IMR-90 (cell line): ENCODE measurements at regions not wholly inside any gene's neighbourhood (a gene's known extent, or its start where the extent isn't known, plus 50 kb on each side); places are given as distances from the start of the nearest gene placed in this dataset.

ENCODE experiments used
- ATAC-seq: fragments of 200-7000 bp; cut with Tn5 transposase; 2 replicates; pipeline ENCODE4 v1.9.1; 2020; ENCODE audit warnings: low read depth, mild to moderate bottlenecking, moderate library complexity
- BruUV-seq: library from RNA; stranded (reverse); fragments of 400-500 nt; replicated peaks from 2 replicates; lab custom pipeline; 2021; lab: Mats Ljungman, UMichigan
- CTCF ChIA-PET: fragments of 300-600 bp; formaldehyde crosslinking; extraction: SDS; loops from one replicate; lab custom pipeline; 2021; ENCODE audit warnings: antibody characterized with exemption; lab: Yijun Ruan, JAX
- POLR2A ChIA-PET: fragments of 300-600 bp; sonication (Branson Sonifier 250); formaldehyde crosslinking; loops from one replicate; lab custom pipeline; 2022; ENCODE audit warnings: antibody characterized with exemption; ENCODE audit not compliant: unreplicated experiment; lab: Charles Lee
- DNase-seq: peaks from one replicate; pipeline ENCODE4 v3.0.0; 2013
- H2AFZ ChIP-seq: replicated peaks from 2 replicates; pipeline ENCODE3; 2013; ENCODE audit warnings: low read length, mild to moderate bottlenecking; ENCODE audit not compliant: poor library complexity
- H2AK5ac ChIP-seq: 2 replicates; pipeline ENCODE4 v1.6.1; 2013; ENCODE audit warnings: low read depth, low read length, inconsistent platforms
- H2AK9ac ChIP-seq: replicated peaks from 2 replicates; pipeline ENCODE3; 2013; ENCODE audit warnings: mild to moderate bottlenecking, low read depth, low read length, moderate library complexity; ENCODE audit not compliant: poor library complexity
- H2BK120ac ChIP-seq: 2 replicates; pipeline ENCODE4 v1.6.1; 2013; ENCODE audit warnings: low read depth, low read length, inconsistent platforms
- H2BK15ac ChIP-seq: 3 replicates; pipeline ENCODE4 v1.6.1; 2013; ENCODE audit warnings: low read depth, low read length, inconsistent platforms
- H2BK20ac ChIP-seq: 2 replicates; pipeline ENCODE4 v1.6.1; 2013; ENCODE audit warnings: low read depth, mild to moderate bottlenecking, inconsistent platforms, low read length, moderate library complexity
- H2BK5ac ChIP-seq: 2 replicates; pipeline ENCODE4 v1.6.1; 2013; ENCODE audit warnings: mild to moderate bottlenecking, low read depth, low read length, inconsistent platforms; ENCODE audit not compliant: poor library complexity, severe bottlenecking
- H3K14ac ChIP-seq: replicated peaks from 2 replicates; pipeline ENCODE4 v1.6.1; 2013; ENCODE audit warnings: low read depth, low read length, inconsistent platforms
- H3K18ac ChIP-seq: 2 replicates; pipeline ENCODE4 v1.6.1; 2013; ENCODE audit warnings: low read depth, low read length, control low read depth
- H3K23ac ChIP-seq: 2 replicates; pipeline ENCODE4 v1.6.1; 2013; ENCODE audit warnings: low read depth, low read length, inconsistent platforms
- H3K27ac ChIP-seq: 2 replicates; pipeline ENCODE4 v1.5.1; 2013; ENCODE audit warnings: mild to moderate bottlenecking, control low read depth, low read length; ENCODE audit not compliant: insufficient read depth
- H3K27me3 ChIP-seq: 2 replicates; pipeline ENCODE4 v1.6.1; 2013; ENCODE audit warnings: low read length; ENCODE audit not compliant: control insufficient read depth, insufficient read depth
- H3K36me3 ChIP-seq: 2 replicates; pipeline ENCODE4 v1.6.1; 2013; ENCODE audit warnings: low read length, mixed read lengths; ENCODE audit not compliant: control insufficient read depth, insufficient read depth
- H3K4ac ChIP-seq: 2 replicates; pipeline ENCODE4 v1.6.1; 2013; ENCODE audit warnings: low read depth, low read length, inconsistent platforms
- H3K4me1 ChIP-seq: 2 replicates; pipeline ENCODE4 v1.6.1; 2013; ENCODE audit warnings: low read length, mixed read lengths; ENCODE audit not compliant: control insufficient read depth, insufficient read depth
- H3K4me2 ChIP-seq: 2 replicates; pipeline ENCODE4 v1.6.1; 2013; ENCODE audit warnings: low read depth, mild to moderate bottlenecking, control low read depth, low read length, moderate library complexity
- H3K4me3 ChIP-seq: 2 replicates; pipeline ENCODE4 v1.5.1; 2013; ENCODE audit warnings: low read depth, mild to moderate bottlenecking, control low read depth, low read length, moderate library complexity; ENCODE audit not compliant: insufficient read depth
- H3K56ac ChIP-seq: 2 replicates; pipeline ENCODE4 v1.6.1; 2013; ENCODE audit warnings: low read length, inconsistent platforms; ENCODE audit not compliant: insufficient read depth; ENCODE audit errors: extremely low read depth
- H3K79me1 ChIP-seq, 2 experiments: 2 replicates each; pipeline ENCODE4 v1.6.1; 2013; ENCODE audit warnings: low read length in 2 of 2, inconsistent platforms in 1 of 2, low read depth in 1 of 2
- H3K9ac ChIP-seq: 2 replicates; pipeline ENCODE4 v1.6.1; 2013; ENCODE audit warnings: low read depth, low read length, control low read depth
- H3K9me1 ChIP-seq: 2 replicates; pipeline ENCODE4 v1.6.1; 2013; ENCODE audit warnings: low read length, inconsistent platforms; ENCODE audit not compliant: insufficient read depth
- H3K9me3 ChIP-seq: 2 replicates; pipeline ENCODE4 v1.6.1; 2013; ENCODE audit warnings: low read length; ENCODE audit not compliant: control insufficient read depth, insufficient read depth
- H4K20me1 ChIP-seq: 2 replicates; pipeline ENCODE4 v1.6.1; 2013; ENCODE audit warnings: low read length, inconsistent platforms; ENCODE audit not compliant: insufficient read depth
- H4K5ac ChIP-seq: 2 replicates; pipeline ENCODE4 v1.6.1; 2013; ENCODE audit warnings: mild to moderate bottlenecking, low read depth, low read length, control low read depth
- H4K8ac ChIP-seq, 2 experiments: 2 replicates each; pipeline ENCODE4 v1.6.1; 2013; ENCODE audit warnings: low read depth in 2 of 2, low read length in 2 of 2, control low read depth in 1 of 2, inconsistent platforms in 1 of 2
- H4K91ac ChIP-seq: 2 replicates; pipeline ENCODE4 v1.6.1; 2013; ENCODE audit warnings: low read depth, low read length, inconsistent platforms; ENCODE audit not compliant: insufficient read depth
- BHLHE40 ChIP-seq: fragments of 150-350 bp; IDR thresholded peaks from 2 replicates; pipeline ENCODE4 v1.6.1; 2016; ENCODE audit warnings: mild to moderate bottlenecking, low read depth, low read length
- CEBPB ChIP-seq: IDR thresholded peaks from 2 replicates; pipeline ENCODE4 v1.6.1; 2012; ENCODE audit warnings: low read depth, low read length, improper control_type of control experiment
- CHD1 ChIP-seq: IDR thresholded peaks from 2 replicates; pipeline ENCODE4 v1.6.1; 2012; ENCODE audit warnings: low read depth, low read length, improper control_type of control experiment
- CTCF ChIP-seq: conservative IDR thresholded peaks from 2 replicates; pipeline ENCODE4 v1.5.1; 2012; ENCODE audit warnings: mild to moderate bottlenecking, low read depth, low read length, improper control_type of control experiment
- ELK1 ChIP-seq: fragments of 150-350 bp; IDR thresholded peaks from 2 replicates; pipeline ENCODE4 v1.6.1; 2016; ENCODE audit warnings: low read depth, mild to moderate bottlenecking, low read length, moderate library complexity, borderline replicate concordance
- FOS ChIP-seq: fragments of 150-350 bp; IDR thresholded peaks from 2 replicates; pipeline ENCODE4 v1.6.1; 2016; ENCODE audit warnings: low read depth, low read length
- MAFK ChIP-seq: IDR thresholded peaks from 2 replicates; pipeline ENCODE4 v1.6.1; 2012; ENCODE audit warnings: low read depth, low read length, improper control_type of control experiment
- MAZ ChIP-seq: IDR thresholded peaks from 2 replicates; pipeline ENCODE4 v1.6.1; 2012; ENCODE audit warnings: low read depth, mild to moderate bottlenecking, low read length, improper control_type of control experiment, moderate library complexity, borderline replicate concordance
- MXI1 ChIP-seq: IDR thresholded peaks from 2 replicates; pipeline ENCODE4 v1.6.1; 2012; ENCODE audit warnings: low read depth, mild to moderate bottlenecking, low read length, moderate library complexity, borderline replicate concordance
- NFE2L2 ChIP-seq: fragments of 150-350 bp; IDR thresholded peaks from 2 replicates; pipeline ENCODE4 v1.6.1; 2016; ENCODE audit warnings: low read depth, mild to moderate bottlenecking, low read length
- RAD21 ChIP-seq: IDR thresholded peaks from 2 replicates; pipeline ENCODE4 v1.6.1; 2012; ENCODE audit warnings: low read length, improper control_type of control experiment
- RCOR1 ChIP-seq: IDR thresholded peaks from 2 replicates; pipeline ENCODE4 v1.6.1; 2012; ENCODE audit warnings: mild to moderate bottlenecking, low read length, improper control_type of control experiment; ENCODE audit not compliant: insufficient replicate concordance
- RFX5 ChIP-seq: IDR thresholded peaks from 2 replicates; pipeline ENCODE4 v1.8.0; 2012; ENCODE audit warnings: low read depth, mild to moderate bottlenecking, low read length, moderate library complexity
- SMC3 ChIP-seq: fragments of 150-350 bp; IDR thresholded peaks from 2 replicates; pipeline ENCODE4 v1.6.1; 2016; ENCODE audit warnings: low read depth, mild to moderate bottlenecking, antibody characterized with exemption, low read length, moderate library complexity
- USF2 ChIP-seq: fragments of 150-350 bp; IDR thresholded peaks from 2 replicates; pipeline ENCODE4 v1.6.1; 2017; ENCODE audit warnings: mild to moderate bottlenecking, antibody characterized with exemption, low read length, low read depth
- WGBS, 2 experiments: methylation state at CpG; one replicate each; pipeline versions ENCODE4 v1.1.5 to v1.1.7; 2013; ENCODE audit warnings: missing lambda C conversion rate in 2 of 2; ENCODE audit not compliant: insufficient read length in 1 of 2; ENCODE audit errors: extremely low coverage in 2 of 2; 5-methylcytosine and 5-hydroxymethylcytosine counted together
- dilution Hi-C: fragments of 300-500 bp; cut with HindIII; formaldehyde crosslinking; loops from one replicate; pipeline ENCODE4 v1.14.3; 2018; ENCODE audit warnings: low sequenced_read_pairs; ENCODE audit not compliant: unreplicated experiment
- in situ Hi-C: fragments of 300-500 bp; cut with MboI; formaldehyde crosslinking; loops from 3 replicates; pipeline ENCODE4 v1.14.3; 2019; ENCODE audit warnings: low sequenced_read_pairs, inconsistent platforms, mixed read lengths
- intact Hi-C: fragments of 100-400 bp; cut with micrococcal nuclease; formaldehyde crosslinking; loops from 2 replicates; pipeline ENCODE4 v1.10.0; 2022

- Histone ChIP-seq H3K18ac (no peak overlapping the region), H3K14ac (no peak overlapping the region), H2AFZ (no peak overlapping the region), H3K9me1 (no peaks in the 10 kb centered on the region), H3K36me3 (no peaks in the 10 kb centered on the region), H2BK120ac (no peak overlapping the region), H2BK15ac (no peak overlapping the region), H2AK9ac (no peak overlapping the region), H4K5ac (no peak overlapping the region), H2BK20ac (no peak overlapping the region), H3K27me3 (no peaks in the 10 kb centered on the region), H3K79me1 (no peaks in the 10 kb centered on the region), H3K9me3 (peaks cover 5% of the 10 kb centered on the region), H4K20me1 (no peaks in the 10 kb centered on the region; the same call in 1 of the 2 replicates), H2BK5ac (no peak overlapping the region), H3K4me2 (no peak overlapping the region), H3K23ac (no peak overlapping the region), H2AK5ac (no peak overlapping the region), H3K27ac (no peak overlapping the region), H3K9ac (no peak overlapping the region), H3K4me3 (no peak overlapping the region), H4K8ac (no peak overlapping the region), H3K56ac (no peak overlapping the region), H3K4me1 (no peaks in the 10 kb centered on the region; the same call in 1 of the 2 replicates), H3K4ac (no peak overlapping the region), H4K91ac (no peak overlapping the region)
- in situ Hi-C loops = no loop called here
- ChIA-PET CTCF (no interaction called here), POLR2A (no interaction called here)
- no TSS peak for BruUV-seq
- 55% methylated on average over 3 of the region's 9 CpGs; no CpG with 5 or more reads in 1 of the 2 experiments for WGBS, 2 experiments
- no peak for ATAC-seq
- intact Hi-C loops = no loop called here
- no peak for DNase-seq
- dilution Hi-C loops = no loop called here
- TF ChIP-seq MAZ = no peak
- TF ChIP-seq RAD21 = no peak
- TF ChIP-seq CTCF = no peak
- no peak for TF ChIP-seq RCOR1
- TF ChIP-seq MAFK = no peak
- no peak for TF ChIP-seq USF2
- no peak for TF ChIP-seq CEBPB
- no peak for TF ChIP-seq SMC3
- no peak for TF ChIP-seq MXI1
- no peak for TF ChIP-seq RFX5
- TF ChIP-seq NFE2L2 = no peak
- TF ChIP-seq ELK1 = no peak
- TF ChIP-seq FOS = no peak
- no peak for TF ChIP-seq BHLHE40
- TF ChIP-seq CHD1 = no peak
These were observed 142.8 kb downstream of the CTTN start for GRCh38 chr11:70541176-70541575.
